Right lobe of liver (tissue), 6 donors: ENCODE measurements at regions not wholly inside any gene's neighbourhood (a gene's known extent, or its start where the extent isn't known, plus 50 kb on each side); places are given as distances from the start of the nearest gene placed in this dataset.

ENCODE experiments used
- ATAC-seq, 4 donors: fragments of 200-7000 bp; cut with Tn5 transposase; one replicate each; pipeline ENCODE4 v1.9.1; 2020; ENCODE audit warnings: mild to moderate bottlenecking in 4 of 4, moderate library complexity in 4 of 4
- DNase-seq, 3 donors: peaks; one replicate each; pipeline ENCODE4 v3.0.0-alpha.2; 2020
- H3K27ac ChIP-seq, 3 donors: fragments of 200-600 bp; one replicate each; pipeline ENCODE4 v1.8.0; 2022
- H3K27me3 ChIP-seq, 2 donors: fragments of 200-600 bp; one replicate each; pipeline ENCODE4 v1.8.0; 2022
- H3K36me3 ChIP-seq, 4 donors: fragments of 200-600 bp; sonication (generic) in 1 of 4; one replicate each; pipeline versions ENCODE4 v1.5.1 to v1.8.0; 2017 to 2022; ENCODE audit warnings: control low read depth in 1 of 4
- H3K4me1 ChIP-seq, 4 donors: fragments of 200-600 bp; sonication (generic) in 1 of 4; one replicate each; pipeline versions ENCODE4 v1.5.1 to v1.8.0; 2017 to 2022; ENCODE audit warnings: control low read depth in 1 of 4
- H3K4me3 ChIP-seq, 3 donors: fragments of 200-600 bp; one replicate each; pipeline ENCODE4 v1.8.0; 2022
- H3K9me3 ChIP-seq, 4 donors: fragments of 200-600 bp; sonication (generic) in 1 of 4; one replicate each; pipeline versions ENCODE4 v1.5.1 to v1.8.0; 2017 to 2022; ENCODE audit warnings: control low read depth in 1 of 4
- CTCF ChIP-seq, 4 donors: fragments of 200-600 bp in 3 of 4; fragments of 450-650 bp in 1 of 4; IDR thresholded peaks; one replicate each; pipeline versions ENCODE4 v1.5.1 to v1.8.0; 2016 to 2022; ENCODE audit warnings: antibody characterized with exemption in 4 of 4, mild to moderate bottlenecking in 2 of 4
- POLR2A ChIP-seq: fragments of 450-650 bp; IDR thresholded peaks from one replicate; pipeline ENCODE4 v1.6.1; 2017; ENCODE audit warnings: antibody characterized with exemption, mild to moderate bottlenecking
- WGBS: methylation state at CpG from one replicate; pipeline ENCODE4 v1.1.6; 2018; ENCODE audit warnings: low coverage, low lambda C conversion rate; ENCODE audit not compliant: insufficient coverage; ENCODE audit errors: missing lambda C conversion rate; 5-methylcytosine and 5-hydroxymethylcytosine counted together
- intact Hi-C, 2 donors: fragments of 100-400 bp; cut with DNase I; formaldehyde crosslinking; loops; one replicate each; pipeline versions ENCODE4 v1.11.2 to v1.14.1; 2022
- donor health status: DM: no; HTN: yes; CAD: no.
- donor health status: DM: no; HTN: no; CAD: no.
- donor health status: DM: no; HTN: no; CAD: no.
- donor health status: DM: no; HTN: yes; CAD: no.
- donor health status: DM: no; HTN: yes; CAD: no.

DNA sequence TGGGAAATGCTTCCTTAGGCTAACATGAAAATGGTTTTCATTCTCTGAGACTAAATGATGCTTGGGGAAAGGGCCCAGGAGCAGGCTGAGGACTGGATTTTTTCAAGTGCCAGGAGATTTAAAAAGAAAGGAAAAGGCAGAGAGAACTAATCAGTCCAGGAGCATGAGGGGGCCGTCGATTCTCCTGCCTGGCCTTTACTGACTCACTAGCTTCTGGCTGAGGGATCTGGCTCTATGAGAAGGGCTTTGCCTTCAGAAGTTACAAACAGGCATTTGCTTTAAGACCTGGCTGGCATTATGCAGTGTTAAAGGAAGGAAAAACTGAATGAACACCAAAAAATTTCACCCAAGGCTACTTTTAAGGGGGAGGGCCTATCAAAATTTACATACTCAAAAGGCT, 359.2 kb downstream of the PBX1 start:
- no peaks in the 10 kb centered on the region for H3K9me3 ChIP-seq
- TF ChIP-seq CTCF (IDR thresholded peaks at IDR 0.05) (no peak), POLR2A (no peak)
- no peak overlapping the region for H3K27ac ChIP-seq
- WGBS, result 83% methylated on average over 2 of the region's 2 CpGs
- no peaks in the 10 kb centered on the region for H3K4me1 ChIP-seq
- H3K36me3 ChIP-seq, result no peaks in the 10 kb centered on the region
- intact Hi-C loops, result no loop called here
- H3K4me3 ChIP-seq, result no peak overlapping the region
- DNase-seq (no peak), ATAC-seq (no peak)
- no peaks in the 10 kb centered on the region for H3K27me3 ChIP-seq

DNA sequence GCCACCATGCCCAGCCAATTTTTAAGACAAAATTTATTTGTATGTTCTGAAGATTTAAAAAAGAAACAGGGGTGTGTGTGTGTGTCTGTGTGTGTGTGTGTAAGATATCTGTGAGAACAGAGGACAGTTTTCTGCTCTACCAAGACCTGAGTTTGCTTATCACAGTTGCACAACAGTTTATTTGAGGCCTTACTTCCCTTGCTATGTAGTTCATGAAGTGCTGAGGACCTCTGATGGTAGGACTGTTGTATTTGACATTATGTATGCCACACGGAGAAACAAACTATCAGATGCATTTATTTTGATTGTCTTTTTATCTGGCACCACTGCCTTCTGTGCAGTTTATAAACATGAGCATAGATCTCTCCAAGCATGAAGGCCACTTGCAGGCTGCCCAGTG, 355.2 kb downstream of the PBX1 start:
- intact Hi-C loops, result no loop called here
- TF ChIP-seq CTCF (IDR thresholded peaks at IDR 0.05) (peak in 3 of 4 donors; percentile 9 to 23 (median 16)), POLR2A (no peak)
- DNase-seq (no peak), ATAC-seq (peak; percentile 26 to 71 (median 56))
- H3K27ac ChIP-seq, result no peak overlapping the region
- no peaks in the 10 kb centered on the region for H3K9me3 ChIP-seq
- H3K4me3 ChIP-seq, result no peak overlapping the region
- H3K27me3 ChIP-seq, result no peaks in the 10 kb centered on the region
- H3K36me3 ChIP-seq, result no peaks in the 10 kb centered on the region
- no peaks in the 10 kb centered on the region for H3K4me1 ChIP-seq
- 0% methylated on average over 1 of the region's 1 CpG for WGBS

- no peak for TF ChIP-seq CTCF (IDR thresholded peaks at IDR 0.05)
- no peak for TF ChIP-seq POLR2A
- no peaks in the 10 kb centered on the region for H3K27me3 ChIP-seq
- no peak overlapping the region for H3K4me3 ChIP-seq
- DNase-seq (no peak), ATAC-seq (no peak)
- intact Hi-C loops, result no loop called here
- no peaks in the 10 kb centered on the region for H3K4me1 ChIP-seq
- H3K27ac ChIP-seq, result no peak overlapping the region
- H3K9me3 ChIP-seq, result no peaks in the 10 kb centered on the region
- no peaks in the 10 kb centered on the region for H3K36me3 ChIP-seq
- 73% methylated on average over 4 of the region's 8 CpGs for WGBS
Measured at GRCh38 chr1:164912290-164912689, 353.3 kb downstream of the PBX1 start.

DNA sequence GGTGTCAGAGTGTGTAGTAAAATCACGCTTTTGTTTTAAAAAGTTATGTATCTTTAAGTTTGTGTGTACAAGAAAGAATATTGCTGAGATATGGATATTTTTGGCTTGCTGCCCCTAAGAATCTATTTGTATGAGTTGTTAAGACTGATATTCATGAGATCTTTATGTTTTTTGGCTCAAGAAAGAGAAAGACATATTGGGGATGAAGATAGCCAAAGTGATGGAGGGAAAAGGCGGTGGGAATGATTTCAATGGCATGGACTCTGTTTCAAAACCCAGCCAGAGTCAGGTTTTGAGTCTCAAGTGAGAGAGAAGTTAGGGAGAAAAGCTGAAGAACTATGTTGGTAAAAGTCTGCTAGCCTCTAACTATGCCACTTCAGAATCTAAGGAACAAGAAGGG, 351.7 kb downstream of the PBX1 start:
- Histone ChIP-seq H3K4me1 (no peaks in the 10 kb centered on the region), H3K4me3 (no peak overlapping the region), H3K9me3 (no peaks in the 10 kb centered on the region), H3K36me3 (no peaks in the 10 kb centered on the region), H3K27ac (no peak overlapping the region), H3K27me3 (no peaks in the 10 kb centered on the region)
- no peak for DNase-seq
- intact Hi-C loops, result no loop called here
- TF ChIP-seq POLR2A, result no peak
- TF ChIP-seq CTCF (IDR thresholded peaks at IDR 0.05), result no peak
- WGBS, result 62% methylated on average over 2 of the region's 2 CpGs
- no peak for ATAC-seq

DNA sequence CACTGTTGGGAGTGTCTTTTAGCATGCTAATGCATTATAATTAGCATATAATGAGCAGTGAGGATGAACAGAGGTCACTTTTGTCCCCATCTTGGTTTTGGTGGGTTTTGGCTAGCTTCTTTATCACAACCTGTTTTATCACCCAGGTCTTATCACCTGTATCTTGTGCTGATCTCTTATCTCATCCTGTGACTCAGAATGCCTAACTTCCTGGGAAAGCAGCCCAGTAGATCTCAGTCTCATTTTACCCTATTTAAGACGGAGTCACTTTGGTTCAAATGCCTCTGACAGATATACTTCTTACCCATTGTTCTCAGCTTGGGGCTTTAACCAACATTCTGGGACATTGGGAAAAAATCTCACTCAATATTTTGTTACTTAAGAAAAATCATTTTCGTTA, 348.7 kb downstream of the PBX1 start:
- TF ChIP-seq CTCF (IDR thresholded peaks at IDR 0.05), result no peak
- no peak for TF ChIP-seq POLR2A
- Histone ChIP-seq H3K36me3 (no peaks in the 10 kb centered on the region), H3K4me1 (no peaks in the 10 kb centered on the region), H3K27me3 (no peaks in the 10 kb centered on the region), H3K27ac (no peak overlapping the region), H3K9me3 (no peaks in the 10 kb centered on the region), H3K4me3 (no peak overlapping the region)
- ATAC-seq (no peak), DNase-seq (no peak)
- 27% methylated on average over 2 of the region's 2 CpGs for WGBS
- intact Hi-C loops, result no loop called here
